GM23248 (cell line): ENCODE measurements at regions not wholly inside any gene's neighbourhood (a gene's known extent, or its start where the extent isn't known, plus 50 kb on each side); places are given as distances from the start of the nearest gene placed in this dataset.

Experiments used
- DNase-seq: peaks from one replicate; pipeline ENCODE4 v3.0.0-alpha.2; 2015
- H2AFZ ChIP-seq: fragments of 200-600 bp; sonication (generic); 2 replicates; pipeline ENCODE4 v1.6.1; 2016; ENCODE audit warnings: antibody characterized with exemption
- H3F3A ChIP-seq: fragments of 200-600 bp; sonication (generic); 2 replicates; pipeline ENCODE4 v1.6.1; 2016; ENCODE audit warnings: mild to moderate bottlenecking, antibody characterized with exemption, mixed run types; ENCODE audit not compliant: insufficient read depth
- H3K27ac ChIP-seq: fragments of 200-600 bp; sonication (generic); 2 replicates; pipeline ENCODE4 v1.5.1; 2016; ENCODE audit warnings: mild to moderate bottlenecking
- H3K27me3 ChIP-seq: fragments of 200-600 bp; sonication (generic); replicated peaks from 2 replicates; pipeline ENCODE4 v1.6.1; 2016; ENCODE audit warnings: mild to moderate bottlenecking; ENCODE audit not compliant: insufficient read depth
- H3K36me3 ChIP-seq: fragments of 200-600 bp; sonication (generic); 2 replicates; pipeline ENCODE4 v1.6.1; 2016; ENCODE audit warnings: low read depth, mild to moderate bottlenecking
- H3K4me1 ChIP-seq: fragments of 200-600 bp; sonication (generic); 2 replicates; pipeline ENCODE4 v1.6.1; 2016; ENCODE audit warnings: mild to moderate bottlenecking; ENCODE audit not compliant: insufficient read depth
- H3K4me2 ChIP-seq: fragments of 200-600 bp; sonication (generic); one replicate; pipeline ENCODE4 v1.6.1; 2016; ENCODE audit warnings: mild to moderate bottlenecking; ENCODE audit not compliant: unreplicated experiment
- H3K4me3 ChIP-seq: fragments of 200-600 bp; sonication (generic); 2 replicates; pipeline ENCODE4 v1.5.1; 2016; ENCODE audit warnings: mild to moderate bottlenecking
- H3K79me2 ChIP-seq: fragments of 200-600 bp; sonication (generic); 2 replicates; pipeline ENCODE4 v1.6.1; 2016; ENCODE audit warnings: mild to moderate bottlenecking; ENCODE audit not compliant: insufficient read depth
- H3K9ac ChIP-seq: fragments of 200-600 bp; sonication (generic); 2 replicates; pipeline ENCODE4 v1.6.1; 2016; ENCODE audit warnings: mild to moderate bottlenecking
- H3K9me2 ChIP-seq: fragments of 200-600 bp; sonication (generic); 2 replicates; pipeline ENCODE4 v1.6.1; 2016; ENCODE audit warnings: mixed run types, mild to moderate bottlenecking, moderate library complexity; ENCODE audit not compliant: insufficient read depth
- H3K9me3 ChIP-seq: fragments of 200-600 bp; sonication (generic); one replicate; pipeline ENCODE4 v1.6.1; 2017; ENCODE audit warnings: low read depth
- H4K20me1 ChIP-seq: fragments of 200-600 bp; sonication (generic); 2 replicates; pipeline ENCODE4 v1.6.0; 2016; ENCODE audit not compliant: insufficient read depth
- EZH2 ChIP-seq: fragments of 200-600 bp; sonication (generic); IDR thresholded peaks from 2 replicates; pipeline ENCODE4 v1.6.1; 2018; ENCODE audit warnings: antibody characterized with exemption, mild to moderate bottlenecking; ENCODE audit not compliant: insufficient read depth, poor library complexity, severe bottlenecking
- EZH2phosphoT487 ChIP-seq: fragments of 200-600 bp; sonication (generic); IDR thresholded peaks from 2 replicates; pipeline ENCODE4 v1.6.1; 2018; ENCODE audit warnings: antibody characterized with exemption, moderate library complexity, mild to moderate bottlenecking, low read depth; ENCODE audit not compliant: insufficient read depth
- WGBS, 2 experiments: methylation state at CpG; one replicate each; pipeline ENCODE4 v1.1.6; 2015 to 2017; ENCODE audit warnings: low lambda C conversion rate in 2 of 2, low coverage in 1 of 2; ENCODE audit errors: missing lambda C conversion rate in 2 of 2; 5-methylcytosine and 5-hydroxymethylcytosine counted together
- in situ Hi-C: fragments of 300-500 bp; cut with MboI; formaldehyde crosslinking; loops from 2 replicates; pipeline ENCODE4 v1.15.0; 2020

GRCh38 chr4:184887333-184887732 is 61.6 kb upstream of the ACSL1 start:
- no peaks in the 10 kb centered on the region for H3K4me1 ChIP-seq
- no peaks in the 10 kb centered on the region for H4K20me1 ChIP-seq
- 26 to 28% methylated on average over 3 of the region's 3 CpGs for WGBS, 2 experiments
- H3K9me2 ChIP-seq, result no peaks in the 10 kb centered on the region
- H3K4me2 ChIP-seq, result no peak overlapping the region
- H2AFZ ChIP-seq, result no peak overlapping the region
- H3K9me3 ChIP-seq, result no peaks in the 10 kb centered on the region
- H3K9ac ChIP-seq, result no peak overlapping the region
- no peak for DNase-seq
- in situ Hi-C loops, result no loop called here
- H3K27me3 ChIP-seq, result peaks cover under 1% of the 10 kb centered on the region; the same call in 1 of the 2 replicates
- H3K79me2 ChIP-seq, result no peaks in the 10 kb centered on the region
- H3K27ac ChIP-seq, result no peak overlapping the region
- H3F3A ChIP-seq, result no peaks in the 10 kb centered on the region
- no peak overlapping the region for H3K4me3 ChIP-seq
- H3K36me3 ChIP-seq, result no peaks in the 10 kb centered on the region
- no peak for TF ChIP-seq EZH2
- no peak for TF ChIP-seq EZH2phosphoT487

GRCh38 chr4:184887947-184888346 is 62.2 kb upstream of the ACSL1 start:
- Histone ChIP-seq H3K36me3 (no peaks in the 10 kb centered on the region), H3K79me2 (no peaks in the 10 kb centered on the region), H3K27ac (no peak overlapping the region), H4K20me1 (no peaks in the 10 kb centered on the region), H3K4me1 (no peaks in the 10 kb centered on the region), H3F3A (no peaks in the 10 kb centered on the region), H2AFZ (no peak overlapping the region), H3K4me3 (no peak overlapping the region), H3K4me2 (no peak overlapping the region), H3K9ac (no peak overlapping the region), H3K27me3 (peaks cover 5% of the 10 kb centered on the region; the same call in 1 of the 2 replicates), H3K9me2 (no peaks in the 10 kb centered on the region), H3K9me3 (no peaks in the 10 kb centered on the region)
- 39 to 40% methylated on average over 6 of the region's 6 CpGs for WGBS, 2 experiments
- in situ Hi-C loops, result no loop called here
- TF ChIP-seq EZH2phosphoT487, result no peak
- TF ChIP-seq EZH2, result no peak
- DNase-seq, result no peak

GRCh38 chr4:184889666-184890335 is 64.0 kb upstream of the ACSL1 start:
- peaks cover 5% of the 10 kb centered on the region; the same call in 1 of the 2 replicates for H3K27me3 ChIP-seq
- DNase-seq, result no peak
- no peaks in the 10 kb centered on the region for H3K9me2 ChIP-seq
- H3F3A ChIP-seq, result no peaks in the 10 kb centered on the region
- TF ChIP-seq EZH2phosphoT487 (no peak), EZH2 (no peak)
- no peaks in the 10 kb centered on the region for H3K79me2 ChIP-seq
- no peak overlapping the region for H3K4me3 ChIP-seq
- H2AFZ ChIP-seq, result no peak overlapping the region
- H3K4me2 ChIP-seq, result no peak overlapping the region
- no peaks in the 10 kb centered on the region for H3K4me1 ChIP-seq
- in situ Hi-C loops, result no loop called here
- no peaks in the 10 kb centered on the region for H3K36me3 ChIP-seq
- H3K9me3 ChIP-seq, result no peaks in the 10 kb centered on the region
- no peak overlapping the region for H3K9ac ChIP-seq
- H3K27ac ChIP-seq, result no peak overlapping the region
- H4K20me1 ChIP-seq, result no peaks in the 10 kb centered on the region
- WGBS, 2 experiments, result 31 to 35% methylated on average over 10 to 13 of the region's 13 CpGs

- H3K9ac ChIP-seq, result no peak overlapping the region
- WGBS, 2 experiments, result 31 to 42% methylated on average over 5 of the region's 5 CpGs
- H4K20me1 ChIP-seq, result no peaks in the 10 kb centered on the region
- H3K9me3 ChIP-seq, result no peaks in the 10 kb centered on the region
- H3K36me3 ChIP-seq, result no peaks in the 10 kb centered on the region
- H3K9me2 ChIP-seq, result no peaks in the 10 kb centered on the region
- no peak overlapping the region for H3K27ac ChIP-seq
- in situ Hi-C loops, result no loop called here
- no peak for DNase-seq
- no peak overlapping the region for H2AFZ ChIP-seq
- H3F3A ChIP-seq, result no peaks in the 10 kb centered on the region
- H3K27me3 ChIP-seq, result peaks cover 5% of the 10 kb centered on the region; the same call in 1 of the 2 replicates
- H3K4me1 ChIP-seq, result no peaks in the 10 kb centered on the region
- H3K4me3 ChIP-seq, result no peak overlapping the region
- no peak for TF ChIP-seq EZH2
- TF ChIP-seq EZH2phosphoT487, result no peak
- no peaks in the 10 kb centered on the region for H3K79me2 ChIP-seq
- H3K4me2 ChIP-seq, result no peak overlapping the region
Observed at GRCh38 chr4:184890499-184890898, 64.7 kb upstream of the ACSL1 start.
